Duodenal mucosa (tissue), 2 donors: ENCODE measurements at regions not wholly inside any gene's neighbourhood (a gene's known extent, or its start where the extent isn't known, plus 50 kb on each side); places are given as distances from the start of the nearest gene placed in this dataset.
"Not testable (repeated sequence)": the region's sequence is repeated elsewhere in the genome, so short reads cannot be mapped to it uniquely, and the experiment has no call there.

Experiments used
- H3K27ac ChIP-seq: one replicate; pipeline ENCODE4 v1.7.0; 2013; ENCODE audit warnings: low read depth, low read length
- H3K27me3 ChIP-seq, 2 donors: one replicate each; pipeline ENCODE4 v1.7.0; 2013; ENCODE audit warnings: low read length in 2 of 2, control low read depth in 1 of 2; ENCODE audit not compliant: insufficient read depth in 2 of 2, control insufficient read depth in 1 of 2
- H3K36me3 ChIP-seq, 2 donors: one replicate each; pipeline ENCODE4 v1.7.0; 2013; ENCODE audit warnings: low read length in 2 of 2, control low read depth in 1 of 2; ENCODE audit not compliant: insufficient read depth in 2 of 2, control insufficient read depth in 1 of 2
- H3K4me1 ChIP-seq, 2 donors: one replicate each; pipeline ENCODE4 v1.7.0; 2013; ENCODE audit warnings: low read length in 2 of 2, control low read depth in 1 of 2; ENCODE audit not compliant: insufficient read depth in 2 of 2, control insufficient read depth in 1 of 2
- H3K4me3 ChIP-seq, 2 donors: one replicate each; pipeline ENCODE4 v1.7.0; 2013; ENCODE audit warnings: low read length in 2 of 2, low read depth in 1 of 2
- H3K9ac ChIP-seq, 2 donors: one replicate each; pipeline ENCODE4 v1.7.0; 2013; ENCODE audit warnings: low read length in 2 of 2, low read depth in 1 of 2
- H3K9me3 ChIP-seq, 2 donors: one replicate each; pipeline ENCODE4 v1.7.0; 2013; ENCODE audit warnings: low read length in 2 of 2, control low read depth in 1 of 2; ENCODE audit not compliant: control insufficient read depth in 1 of 2

GRCh38 chrX:739611-740010, 109.0 kb downstream of the SHOX start:
- no peaks in the 10 kb centered on the region for H3K36me3 ChIP-seq
- no peaks in the 10 kb centered on the region for H3K27me3 ChIP-seq
- H3K4me3 ChIP-seq: no peak overlapping the region
- H3K4me1 ChIP-seq: no peaks in the 10 kb centered on the region
- H3K9me3 ChIP-seq: peaks cover 13 to 20% of the 10 kb centered on the region in 2 donors
- no peak overlapping the region for H3K27ac ChIP-seq
- H3K9ac ChIP-seq: no peak overlapping the region

- H3K27ac ChIP-seq, H3K9ac ChIP-seq, H3K4me1 ChIP-seq, H3K36me3 ChIP-seq, H3K4me3 ChIP-seq, H3K27me3 ChIP-seq: not testable (repeated sequence)
- peaks cover 13 to 20% of the 10 kb centered on the region in 2 donors for H3K9me3 ChIP-seq
Measured at GRCh38 chrX:737021-737420, 106.4 kb downstream of the SHOX start.

DNA sequence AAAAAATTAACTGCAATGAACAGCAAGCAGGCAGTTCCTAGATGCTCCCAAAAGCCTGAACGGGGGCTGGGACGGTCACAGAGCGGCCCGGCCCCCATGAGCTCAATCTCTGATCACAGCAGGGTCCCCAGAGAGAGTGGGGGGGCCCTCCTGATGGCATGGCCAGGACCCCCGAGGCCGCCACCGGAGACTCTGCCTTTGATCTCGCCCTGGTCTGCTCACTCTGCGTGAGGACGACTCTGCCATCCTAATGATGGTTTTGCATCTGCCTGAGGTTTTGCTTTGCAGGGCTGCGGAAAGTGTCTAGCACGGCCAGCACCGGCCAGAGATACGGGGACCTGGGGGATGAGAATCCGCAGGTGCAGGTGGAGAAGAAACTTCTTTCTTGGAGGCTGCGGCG, 103.8 kb downstream of the SHOX start:
- peaks cover 13 to 20% of the 10 kb centered on the region in 2 donors for H3K9me3 ChIP-seq
- H3K4me1 ChIP-seq: no peaks in the 10 kb centered on the region
- no peak overlapping the region for H3K9ac ChIP-seq
- no peaks in the 10 kb centered on the region for H3K36me3 ChIP-seq
- H3K27ac ChIP-seq: no peak overlapping the region
- H3K27me3 ChIP-seq: no peaks in the 10 kb centered on the region
- H3K4me3 ChIP-seq: no peak overlapping the region

- H3K36me3 ChIP-seq: no peaks in the 10 kb centered on the region
- H3K27ac ChIP-seq: no peak overlapping the region
- no peak overlapping the region for H3K9ac ChIP-seq
- no peaks in the 10 kb centered on the region for H3K27me3 ChIP-seq
- peaks cover 13 to 20% of the 10 kb centered on the region in 2 donors for H3K9me3 ChIP-seq
- H3K4me1 ChIP-seq: no peaks in the 10 kb centered on the region
- H3K4me3 ChIP-seq: no peak overlapping the region
Measured at GRCh38 chrX:733961-734360, 103.4 kb downstream of the SHOX start.

DNA sequence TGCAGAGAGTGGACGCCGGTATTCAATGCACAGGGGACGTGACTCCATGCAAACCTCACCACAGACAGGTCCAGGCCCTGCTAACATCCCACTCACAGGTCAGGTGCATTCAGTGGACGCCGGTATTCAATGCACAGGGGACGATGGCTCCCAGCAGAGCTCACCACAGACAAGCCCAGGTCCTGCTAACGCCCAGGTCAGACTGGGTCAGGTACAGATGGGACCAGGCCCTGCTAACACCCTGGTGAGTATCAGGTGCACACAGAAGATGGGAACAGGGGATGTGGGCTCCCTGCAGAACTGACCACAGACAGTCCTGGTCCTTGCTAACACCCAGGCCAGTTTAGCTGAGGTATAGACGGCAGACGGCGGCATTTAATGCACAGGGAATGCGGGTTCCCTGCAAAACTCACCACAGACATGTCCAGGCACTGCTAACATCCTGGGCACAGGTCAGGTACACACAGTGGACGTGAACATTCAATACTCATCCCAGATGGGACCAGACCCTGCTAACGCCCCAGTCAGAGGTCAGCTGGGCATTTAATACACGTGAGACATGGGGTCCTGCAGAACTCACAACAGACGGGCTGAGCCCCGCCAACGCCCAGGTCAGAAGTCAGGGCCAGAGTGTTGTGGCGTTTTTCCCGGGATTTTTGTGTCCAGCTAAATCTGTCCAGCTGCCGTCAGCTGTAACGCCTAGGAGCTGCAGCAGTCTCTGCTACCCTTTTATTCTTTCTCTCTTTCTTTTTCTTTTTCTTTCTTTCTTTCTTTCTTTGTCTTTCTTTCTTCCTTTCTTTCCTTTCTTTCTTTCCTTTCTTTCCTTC, 99.2 kb downstream of the SHOX start:
- Histone ChIP-seq H3K9ac (no peak overlapping the region), H3K27ac (no peak overlapping the region)

DNA sequence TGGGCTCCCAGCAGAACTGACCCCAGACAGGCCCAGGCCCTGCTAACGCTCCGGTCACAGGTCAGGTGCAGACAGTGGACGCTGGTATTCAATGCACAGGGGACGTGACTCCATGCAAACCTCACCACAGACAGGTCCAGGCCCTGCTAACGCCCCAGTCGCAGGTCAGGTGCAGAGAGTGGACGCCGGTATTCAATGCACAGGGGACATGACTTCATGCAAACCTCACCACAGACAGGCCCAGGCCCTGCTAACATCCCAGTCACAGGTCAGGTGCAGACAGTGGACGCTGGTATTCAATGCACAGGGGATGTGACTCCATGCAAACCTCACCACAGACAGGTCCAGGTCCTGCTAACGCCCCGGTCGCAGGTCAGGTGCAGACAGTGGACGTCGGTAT, 98.5 kb downstream of the SHOX start:
- not testable (repeated sequence) for H3K4me1 ChIP-seq, H3K9ac ChIP-seq, H3K9me3 ChIP-seq, H3K27me3 ChIP-seq, H3K36me3 ChIP-seq, H3K27ac ChIP-seq, H3K4me3 ChIP-seq

More for the DNA sequence above, 99.2 kb downstream of the SHOX start:
- Histone ChIP-seq H3K36me3 (no peaks in the 10 kb centered on the region), H3K9me3 (no peaks in the 10 kb centered on the region), H3K27me3 (no peaks in the 10 kb centered on the region), H3K4me1 (no peaks in the 10 kb centered on the region), H3K4me3 (no peak overlapping the region)

GRCh38 chrX:728639-729038, 98.0 kb downstream of the SHOX start:
- H3K27me3 ChIP-seq, H3K4me1 ChIP-seq, H3K9ac ChIP-seq, H3K9me3 ChIP-seq, H3K36me3 ChIP-seq, H3K27ac ChIP-seq, H3K4me3 ChIP-seq: not testable (repeated sequence)

GRCh38 chrX:727738-728621, 97.4 kb downstream of the SHOX start:
- Histone ChIP-seq H3K27ac (no peak overlapping the region), H3K4me1 (no peaks in the 10 kb centered on the region), H3K9ac (no peak overlapping the region), H3K36me3 (no peaks in the 10 kb centered on the region), H3K9me3 (peaks cover 6 to 9% of the 10 kb centered on the region in 2 donors), H3K27me3 (no peaks in the 10 kb centered on the region), H3K4me3 (no peak overlapping the region)

GRCh38 chrX:725971-726370, 95.4 kb downstream of the SHOX start:
- H3K27me3 ChIP-seq: no peaks in the 10 kb centered on the region
- peaks cover 6 to 9% of the 10 kb centered on the region in 2 donors for H3K9me3 ChIP-seq
- H3K4me1 ChIP-seq: no peaks in the 10 kb centered on the region
- no peaks in the 10 kb centered on the region for H3K36me3 ChIP-seq
- no peak overlapping the region for H3K27ac ChIP-seq
- no peak overlapping the region for H3K4me3 ChIP-seq
- H3K9ac ChIP-seq: no peak overlapping the region

- no peaks in the 10 kb centered on the region for H3K27me3 ChIP-seq
- H3K27ac ChIP-seq: no peak overlapping the region
- no peak overlapping the region for H3K4me3 ChIP-seq
- peaks cover 6 to 9% of the 10 kb centered on the region in 2 donors for H3K9me3 ChIP-seq
- H3K9ac ChIP-seq: no peak overlapping the region
- H3K4me1 ChIP-seq: no peaks in the 10 kb centered on the region
- no peaks in the 10 kb centered on the region for H3K36me3 ChIP-seq
Measured at GRCh38 chrX:724256-724655, 93.7 kb downstream of the SHOX start.
